HG03039 (cell line): ENCODE measurements at regions not wholly inside any gene's neighbourhood (a gene's known extent, or its start where the extent isn't known, plus 50 kb on each side); places are given as distances from the start of the nearest gene placed in this dataset.
"Not testable (repeated sequence)": the region's sequence is repeated elsewhere in the genome, so short reads cannot be mapped to it uniquely, and the experiment has no call there.

Experiments
- ATAC-seq: cut with Tn5 transposase; IDR thresholded peaks from one replicate; pipeline ENCODE4 v1.9.1; 2021; ENCODE audit warnings: mild to moderate bottlenecking, moderate library complexity; ENCODE audit not compliant: unreplicated experiment

GRCh38 chr9:29176786-29177185 is 1603.5 kb upstream of the C9orf72 start:
- no peak for ATAC-seq

GRCh38 chr9:29183971-29184370 is 1610.7 kb upstream of the C9orf72 start:
- ATAC-seq, result no peak

- ATAC-seq, result not testable (repeated sequence)
Measured at GRCh38 chr9:29188771-29189170, 1615.5 kb upstream of the C9orf72 start.

- ATAC-seq, result not testable (repeated sequence)
Measured at GRCh38 chr9:29189221-29189620, 1615.9 kb upstream of the C9orf72 start.

GRCh38 chr9:29198861-29199260 is 1625.6 kb upstream of the C9orf72 start:
- no peak for ATAC-seq

- no peak for ATAC-seq
Measured at GRCh38 chr9:29199975-29200374, 1626.7 kb upstream of the C9orf72 start.

GRCh38 chr9:29200650-29201049 is 1627.4 kb upstream of the C9orf72 start:
- ATAC-seq, result no peak

- ATAC-seq, result no peak
Measured at GRCh38 chr9:29203244-29203930, 1630.1 kb upstream of the C9orf72 start.

GRCh38 chr9:29208670-29209069 is 1635.4 kb upstream of the C9orf72 start:
- no peak for ATAC-seq

- ATAC-seq, result no peak
Measured at GRCh38 chr9:29209748-29210291, 1636.5 kb upstream of the C9orf72 start.

- no peak for ATAC-seq
Measured at GRCh38 chr9:29211003-29211579, 1637.8 kb upstream of the C9orf72 start.

GRCh38 chr9:29211580-29212396 is 1638.5 kb upstream of the C9orf72 start:
- ATAC-seq, result peak; percentile 92

- ATAC-seq, result no peak
Measured at GRCh38 chr9:29212397-29213387, 1639.4 kb upstream of the C9orf72 start.

- no peak for ATAC-seq
Measured at GRCh38 chr9:29213417-29214153, 1640.3 kb upstream of the C9orf72 start, which contains the start of gene LINGO2. TSS of gene LINGO2 (minus strand) at chr9:29213601.

GRCh38 chr9:29214154-29214689 is 1640.9 kb upstream of the C9orf72 start:
- no peak for ATAC-seq

- ATAC-seq, result no peak
Measured at GRCh38 chr9:29214690-29215253, 1641.5 kb upstream of the C9orf72 start.

- no peak for ATAC-seq
Measured at GRCh38 chr9:29217966-29218365, 1644.7 kb upstream of the C9orf72 start.

GRCh38 chr9:29220596-29221251 is 1647.4 kb upstream of the C9orf72 start:
- ATAC-seq, result no peak

GRCh38 chr9:29228558-29228957 is 1655.3 kb upstream of the C9orf72 start:
- ATAC-seq, result no peak
